Gastroesophageal sphincter (tissue), 4 donors: ENCODE measurements at regions not wholly inside any gene's neighbourhood (a gene's known extent, or its start where the extent isn't known, plus 50 kb on each side); places are given as distances from the start of the nearest gene placed in this dataset.

Source experiments
- ATAC-seq: fragments of 150-250 bp; one replicate; pipeline ENCODE4 v1.9.1; 2016; ENCODE audit warnings: mild to moderate bottlenecking, moderate library complexity
- H3K27ac ChIP-seq, 4 donors: fragments of 200-600 bp; sonication (generic) in 3 of 4; 1 replicate in 3 of 4; 2 replicates in 1 of 4; pipeline ENCODE4 v1.5.1; 2016 to 2019
- H3K27me3 ChIP-seq: fragments of 200-600 bp; sonication (generic); one replicate; pipeline ENCODE4 v1.5.1; 2019
- H3K36me3 ChIP-seq, 2 donors: fragments of 200-600 bp; sonication (generic); one replicate each; pipeline ENCODE4 v1.5.1; 2019; ENCODE audit warnings: control low read depth in 1 of 2
- H3K4me1 ChIP-seq, 3 donors: fragments of 200-600 bp; sonication (generic); 1 replicate in 2 of 3; 2 replicates in 1 of 3; pipeline ENCODE4 v1.5.1; 2016 to 2019; ENCODE audit warnings: control low read depth in 2 of 3
- H3K4me3 ChIP-seq, 2 donors: fragments of 200-600 bp; sonication (generic); one replicate each; pipeline ENCODE4 v1.5.1; 2019; ENCODE audit warnings: mild to moderate bottlenecking in 1 of 2, moderate library complexity in 1 of 2
- H3K9me3 ChIP-seq, 3 donors: fragments of 200-600 bp; sonication (generic); one replicate each; pipeline ENCODE4 v1.5.1; 2017 to 2019; ENCODE audit warnings: control low read depth in 2 of 3
- EP300 ChIP-seq: sonication (generic); formaldehyde crosslinking; IDR thresholded peaks from one replicate; pipeline ENCODE4 v1.6.1; 2017; ENCODE audit warnings: antibody characterized with exemption, mild to moderate bottlenecking
- POLR2A ChIP-seq, 2 donors: fragments of 450-650 bp; IDR thresholded peaks; one replicate each; pipeline ENCODE4 v1.6.1; 2017; ENCODE audit warnings: antibody characterized with exemption in 2 of 2, mild to moderate bottlenecking in 2 of 2, moderate library complexity in 1 of 2
- POLR2AphosphoS5 ChIP-seq: sonication (generic); formaldehyde crosslinking; IDR thresholded peaks from one replicate; pipeline ENCODE4 v1.6.1; 2017; ENCODE audit warnings: antibody characterized with exemption
- WGBS, 2 donors: methylation state at CpG; one replicate each; pipeline ENCODE4 v1.1.5; 2018; ENCODE audit warnings: low coverage in 1 of 2; 5-methylcytosine and 5-hydroxymethylcytosine counted together
- TF ChIP-seq, protein P1 (sequence below), 4 experiments: fragments of 200-600 bp in 2 of 4; fragments of 450-650 bp in 2 of 4; sonication (generic) in 1 of 4; IDR thresholded peaks; one replicate each; pipeline ENCODE4 v1.5.1; 2017 to 2019; ENCODE audit warnings: antibody characterized with exemption in 4 of 4, mild to moderate bottlenecking in 2 of 4, moderate library complexity in 2 of 4

DNA sequence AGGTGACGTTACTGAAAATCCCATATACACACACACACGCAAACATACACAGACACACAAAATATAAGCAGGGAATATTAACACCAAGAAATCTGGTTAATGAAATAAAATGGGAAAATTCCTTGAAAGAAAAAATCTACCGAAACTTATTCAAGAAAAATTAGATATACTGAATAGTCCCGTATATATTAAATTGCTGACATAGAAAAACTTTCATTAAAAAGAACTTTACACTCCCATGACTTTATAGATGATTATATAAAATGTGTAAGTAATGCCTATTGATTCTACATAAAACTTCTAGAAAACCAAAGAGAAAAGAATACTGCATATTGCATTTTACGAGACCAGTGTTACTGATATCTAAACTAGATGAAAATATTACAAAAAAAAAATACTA, 803.2 kb downstream of the SLC16A7 start:
- Histone ChIP-seq H3K4me3 (no peak overlapping the region), H3K27me3 (no peaks in the 10 kb centered on the region), H3K9me3 (no peaks in the 10 kb centered on the region), H3K36me3 (no peaks in the 10 kb centered on the region), H3K27ac (no peak overlapping the region), H3K4me1 (no peaks in the 10 kb centered on the region)
- no peak for ATAC-seq
- WGBS, 2 donors, result 91 to 95% methylated on average over 5 of the region's 5 CpGs
- TF ChIP-seq, protein P1, sequence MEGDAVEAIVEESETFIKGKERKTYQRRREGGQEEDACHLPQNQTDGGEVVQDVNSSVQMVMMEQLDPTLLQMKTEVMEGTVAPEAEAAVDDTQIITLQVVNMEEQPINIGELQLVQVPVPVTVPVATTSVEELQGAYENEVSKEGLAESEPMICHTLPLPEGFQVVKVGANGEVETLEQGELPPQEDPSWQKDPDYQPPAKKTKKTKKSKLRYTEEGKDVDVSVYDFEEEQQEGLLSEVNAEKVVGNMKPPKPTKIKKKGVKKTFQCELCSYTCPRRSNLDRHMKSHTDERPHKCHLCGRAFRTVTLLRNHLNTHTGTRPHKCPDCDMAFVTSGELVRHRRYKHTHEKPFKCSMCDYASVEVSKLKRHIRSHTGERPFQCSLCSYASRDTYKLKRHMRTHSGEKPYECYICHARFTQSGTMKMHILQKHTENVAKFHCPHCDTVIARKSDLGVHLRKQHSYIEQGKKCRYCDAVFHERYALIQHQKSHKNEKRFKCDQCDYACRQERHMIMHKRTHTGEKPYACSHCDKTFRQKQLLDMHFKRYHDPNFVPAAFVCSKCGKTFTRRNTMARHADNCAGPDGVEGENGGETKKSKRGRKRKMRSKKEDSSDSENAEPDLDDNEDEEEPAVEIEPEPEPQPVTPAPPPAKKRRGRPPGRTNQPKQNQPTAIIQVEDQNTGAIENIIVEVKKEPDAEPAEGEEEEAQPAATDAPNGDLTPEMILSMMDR (IDR thresholded peaks at IDR 0.05), result no peak
- TF ChIP-seq POLR2AphosphoS5 (no peak), EP300 (no peak), POLR2A (IDR thresholded peaks at IDR 0.05) (no peak)

DNA sequence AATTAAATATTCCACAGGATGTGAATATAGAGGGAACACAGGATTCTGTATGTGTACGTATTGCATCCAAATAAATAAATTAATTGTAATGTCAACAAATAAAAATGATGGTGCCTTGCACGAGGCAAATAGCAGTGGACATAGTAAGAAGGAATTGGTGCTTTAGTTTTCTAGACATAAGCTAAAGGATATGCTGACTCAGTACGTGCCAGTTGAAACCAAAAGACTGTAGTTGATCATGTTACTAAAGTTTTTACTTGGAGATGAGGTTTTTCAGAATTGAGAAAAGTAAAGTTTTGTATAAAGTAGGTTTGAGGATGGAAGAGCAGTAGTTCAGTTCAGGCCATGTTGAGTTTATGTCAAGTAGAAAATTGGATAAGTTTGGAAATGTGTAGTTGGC, 807.2 kb downstream of the SLC16A7 start:
- H3K4me3 ChIP-seq, result no peak overlapping the region
- H3K4me1 ChIP-seq, result no peaks in the 10 kb centered on the region
- WGBS, 2 donors, result 83 to 86% methylated on average over 3 of the region's 3 CpGs
- no peak overlapping the region for H3K27ac ChIP-seq
- no peaks in the 10 kb centered on the region for H3K9me3 ChIP-seq
- no peaks in the 10 kb centered on the region for H3K36me3 ChIP-seq
- ATAC-seq, result no peak
- TF ChIP-seq POLR2AphosphoS5 (no peak), EP300 (no peak), POLR2A (IDR thresholded peaks at IDR 0.05) (no peak)
- TF ChIP-seq, protein P1 (IDR thresholded peaks at IDR 0.05), result no peak
- H3K27me3 ChIP-seq, result no peaks in the 10 kb centered on the region

DNA sequence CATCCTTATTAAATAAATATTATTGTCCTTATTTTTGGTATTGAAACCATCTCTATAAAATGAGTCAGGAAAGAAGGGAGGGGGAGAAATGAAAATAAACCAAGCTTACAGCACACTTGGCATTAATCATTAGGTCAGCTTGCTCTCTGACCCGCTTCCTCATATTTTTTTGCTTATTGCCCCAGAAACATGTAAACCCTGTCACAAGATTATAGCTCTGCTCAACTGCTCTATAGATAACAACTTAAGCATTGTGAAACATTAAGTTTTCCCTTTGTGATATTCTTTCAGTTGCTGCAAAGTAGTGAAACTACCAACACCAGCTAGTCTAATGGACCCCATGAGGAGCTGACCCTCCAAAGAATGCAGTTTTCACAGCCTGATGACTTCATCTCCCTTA, 819.5 kb downstream of the SLC16A7 start:
- Histone ChIP-seq H3K4me1 (no peaks in the 10 kb centered on the region), H3K9me3 (peaks cover 0 to 11% (median 0%) of the 10 kb centered on the region in 3 donors), H3K4me3 (no peak overlapping the region), H3K27me3 (no peaks in the 10 kb centered on the region), H3K36me3 (no peaks in the 10 kb centered on the region), H3K27ac (no peak overlapping the region)
- TF ChIP-seq POLR2AphosphoS5, result no peak
- no peak for TF ChIP-seq POLR2A (IDR thresholded peaks at IDR 0.05)
- TF ChIP-seq, protein P1 (IDR thresholded peaks at IDR 0.05), result no peak
- TF ChIP-seq EP300, result no peak
- ATAC-seq, result no peak
- 78 to 85% methylated on average over 1 of the region's 1 CpG for WGBS, 2 donors

DNA sequence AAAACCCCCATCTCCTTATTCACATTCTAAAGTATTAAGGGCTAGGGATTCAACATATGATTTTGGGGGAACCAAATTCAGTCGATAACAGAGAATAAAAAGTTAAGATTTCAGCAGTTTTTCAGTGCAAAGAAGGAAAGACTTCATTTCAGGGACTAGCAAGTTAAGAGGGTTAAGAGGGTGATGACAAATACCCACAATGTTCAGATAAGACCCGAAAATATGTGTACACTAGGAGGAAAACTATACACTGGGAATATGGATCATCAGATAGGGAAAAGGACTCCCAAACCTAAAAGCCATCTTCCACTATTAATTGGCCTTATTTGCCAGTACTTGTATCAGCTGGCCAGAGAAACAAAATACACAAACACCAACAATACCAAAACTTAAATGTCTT, 824.2 kb downstream of the SLC16A7 start:
- ATAC-seq, result no peak
- Histone ChIP-seq H3K27me3 (no peaks in the 10 kb centered on the region), H3K4me1 (no peaks in the 10 kb centered on the region), H3K27ac (no peak overlapping the region), H3K36me3 (no peaks in the 10 kb centered on the region), H3K9me3 (peaks cover 0 to 11% (median 0%) of the 10 kb centered on the region in 3 donors), H3K4me3 (no peak overlapping the region)
- 67 to 69% methylated on average over 1 to 2 of the region's 2 CpGs for WGBS, 2 donors
- no peak for TF ChIP-seq POLR2A (IDR thresholded peaks at IDR 0.05)
- TF ChIP-seq POLR2AphosphoS5, result no peak
- TF ChIP-seq, protein P1 (IDR thresholded peaks at IDR 0.05), result no peak
- no peak for TF ChIP-seq EP300

DNA sequence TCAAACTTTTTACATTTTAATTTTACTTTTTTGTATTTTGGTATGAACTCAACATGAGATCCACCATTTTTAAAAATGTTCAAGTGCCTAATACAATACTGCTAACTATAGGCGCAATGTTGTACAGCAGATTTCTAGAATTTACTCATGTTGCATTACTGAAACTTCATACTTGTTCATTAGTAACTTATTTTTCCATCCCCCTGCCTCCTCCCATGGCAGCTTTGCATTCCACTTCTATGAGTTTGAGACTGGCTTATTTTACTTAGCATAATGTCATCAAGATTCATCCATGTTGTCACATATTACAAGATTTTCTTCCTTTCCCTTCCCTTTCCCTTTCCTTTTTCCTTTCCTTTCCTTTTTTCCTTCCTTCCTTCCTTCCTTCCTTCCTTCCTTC, 825.9 kb downstream of the SLC16A7 start:
- Histone ChIP-seq H3K36me3 (no peaks in the 10 kb centered on the region), H3K27ac (no peak overlapping the region), H3K4me1 (no peaks in the 10 kb centered on the region), H3K27me3 (no peaks in the 10 kb centered on the region), H3K4me3 (no peak overlapping the region), H3K9me3 (no peaks in the 10 kb centered on the region)
- TF ChIP-seq, protein P1 (IDR thresholded peaks at IDR 0.05), result no peak
- TF ChIP-seq POLR2AphosphoS5 (no peak), EP300 (no peak)
- no peak for ATAC-seq
- 91 to 93% methylated on average over 1 of the region's 1 CpG for WGBS, 2 donors
